ENCODE measurements at regions not wholly inside any gene's neighbourhood (a gene's known extent, or its start where the extent isn't known, plus 50 kb on each side); places are given as distances from the start of the nearest gene placed in this dataset.

GRCh38 chr10:57973451-57973850 lies 294.2 kb downstream of the IPMK start:
- TF ChIP-seq CTCF (IDR thresholded peaks at IDR 0.05; ENCODE audit: insufficient read depth, low read length): no peak
- H3K4me3 ChIP-seq (ENCODE audit: low read depth, low read length): no peak overlapping the region
- DNase-seq (ENCODE audit: low read depth): no peak

GRCh38 chr10:57972783-57973182 lies 294.9 kb downstream of the IPMK start:
- no peak for DNase-seq (ENCODE audit: low read depth)
- no peak for TF ChIP-seq CTCF (IDR thresholded peaks at IDR 0.05; ENCODE audit: insufficient read depth, low read length)
- H3K4me3 ChIP-seq (ENCODE audit: low read depth, low read length): no peak overlapping the region

- no peak for TF ChIP-seq CTCF (IDR thresholded peaks at IDR 0.05; ENCODE audit: insufficient read depth, low read length)
- no peak overlapping the region for H3K4me3 ChIP-seq (ENCODE audit: low read depth, low read length)
- DNase-seq (ENCODE audit: low read depth): no peak
These were observed 299.2 kb downstream of the IPMK start for GRCh38 chr10:57968328-57969016.

- TF ChIP-seq CTCF (IDR thresholded peaks at IDR 0.05; ENCODE audit: insufficient read depth, low read length): no peak
- no peak for DNase-seq (ENCODE audit: low read depth)
- no peak overlapping the region for H3K4me3 ChIP-seq (ENCODE audit: low read depth, low read length)
These were observed 303.3 kb downstream of the IPMK start for GRCh38 chr10:57964351-57964750.

- DNase-seq (ENCODE audit: low read depth): no peak
- H3K4me3 ChIP-seq (ENCODE audit: low read depth, low read length): no peak overlapping the region
- TF ChIP-seq CTCF (IDR thresholded peaks at IDR 0.05; ENCODE audit: insufficient read depth, low read length): no peak
These were observed 304.1 kb downstream of the IPMK start for GRCh38 chr10:57963546-57963945.

- H3K4me3 ChIP-seq (ENCODE audit: low read depth, low read length): no peak overlapping the region
- DNase-seq (ENCODE audit: low read depth): no peak
- TF ChIP-seq CTCF (IDR thresholded peaks at IDR 0.05; ENCODE audit: insufficient read depth, low read length): no peak
These were observed 304.9 kb downstream of the IPMK start for GRCh38 chr10:57962839-57963238.

GRCh38 chr10:57961487-57961886 lies 306.2 kb downstream of the IPMK start:
- no peak for DNase-seq (ENCODE audit: low read depth)
- no peak overlapping the region for H3K4me3 ChIP-seq (ENCODE audit: low read depth, low read length)
- no peak for TF ChIP-seq CTCF (IDR thresholded peaks at IDR 0.05; ENCODE audit: insufficient read depth, low read length)

Data from fibroblast of the aortic adventitia (primary cell).